ENCODE measurements at regions not wholly inside any gene's neighbourhood (a gene's known extent, or its start where the extent isn't known, plus 50 kb on each side); places are given as distances from the start of the nearest gene placed in this dataset.

DNA sequence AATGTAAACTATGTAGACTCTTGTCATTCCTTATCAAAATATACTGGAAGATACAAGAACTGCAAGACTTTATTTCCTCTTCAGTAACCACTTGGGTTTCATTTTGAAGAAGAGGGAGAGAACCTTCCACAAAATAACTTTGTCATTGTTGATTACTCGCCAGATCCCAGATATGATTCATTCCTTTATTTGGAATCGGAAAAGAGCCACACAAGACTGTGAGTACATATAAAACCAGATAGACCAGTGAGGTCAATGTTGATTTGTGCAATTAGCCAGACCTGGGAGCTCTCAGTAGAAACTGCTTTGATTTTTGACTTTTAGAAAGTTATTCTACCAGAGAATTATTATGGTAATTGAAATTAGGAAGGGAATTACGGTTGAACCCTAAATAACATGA, 146.1 kb downstream of the TMEM167A start:
- Histone ChIP-seq H3K79me2 (ENCODE audit: insufficient read depth, low read length) (no peaks in the 10 kb centered on the region), H3K9me3 (ENCODE audit: low read length) (no peaks in the 10 kb centered on the region), H3K4me2 (ENCODE audit: low read depth, low read length) (no peak overlapping the region), H3K27ac (ENCODE audit: extremely low read length, insufficient read depth, low read length) (no peak overlapping the region), H3K4me1 (ENCODE audit: insufficient read depth, low read length) (no peaks in the 10 kb centered on the region), H2AFZ (ENCODE audit: low read length) (no peak overlapping the region), H3K27me3 (ENCODE audit: control insufficient read depth in 1 of 2, insufficient read depth in 2 of 2, low read length in 2 of 2) (peaks cover 0 to 7% of the 10 kb centered on the region in 2 experiments; a peak in 1 of 5 replicates), H4K20me1 (ENCODE audit: insufficient read depth, low read length) (no peaks in the 10 kb centered on the region), H3K4me3 (replicated peaks in 1 of 3; ENCODE audit: insufficient read depth in 1 of 3, low read depth in 2 of 3, low read length in 3 of 3) (no peak overlapping the region), H3K36me3 (replicated peaks in 1 of 2; ENCODE audit: control insufficient read depth in 1 of 2, insufficient read depth in 2 of 2, low read length in 2 of 2) (no peaks in the 10 kb centered on the region), H3K9ac (ENCODE audit: insufficient read depth, low read depth, low read length) (no peak overlapping the region)
- ATAC-seq, result no peak
- no peak for DNase-seq (ENCODE audit: low spot score)
- CTCF ChIA-PET (ENCODE audit: low intra/inter-chr PET ratio, low total read pairs), result no interaction called here
- in situ Hi-C loops (cut with HindIII; ENCODE audit: extremely low pct_ligation_motif_present, low pct_unique_long_range_greater_than_20kb), result no loop called here
- no TSS peak for BruUV-seq (replicated peaks)
- POLR2A ChIA-PET, result no interaction called here
- no peak for FAIRE-seq
- intact Hi-C loops (cut with micrococcal nuclease; ENCODE audit: unreplicated experiment), result no loop called here
- WGBS (ENCODE audit: low lambda C conversion rate), result 8% methylated on average over 3 of the region's 3 CpGs
- TF ChIP-seq ARHGAP35 (CRISPR knock-in tag; IDR thresholded peaks at IDR 0.05; ENCODE audit: borderline replicate concordance) (no peak), ZNF12 (CRISPR knock-in tag; IDR thresholded peaks at IDR 0.05) (no peak), NFYC (CRISPR knock-in tag; IDR thresholded peaks at IDR 0.05) (no peak), SUZ12 (IDR thresholded peaks at IDR 0.05; ENCODE audit: low read depth, low read length) (no peak), NAIF1 (CRISPR knock-in tag; IDR thresholded peaks at IDR 0.05; ENCODE audit: borderline replicate concordance) (no peak)
- TF ChIP-seq, protein P1, sequence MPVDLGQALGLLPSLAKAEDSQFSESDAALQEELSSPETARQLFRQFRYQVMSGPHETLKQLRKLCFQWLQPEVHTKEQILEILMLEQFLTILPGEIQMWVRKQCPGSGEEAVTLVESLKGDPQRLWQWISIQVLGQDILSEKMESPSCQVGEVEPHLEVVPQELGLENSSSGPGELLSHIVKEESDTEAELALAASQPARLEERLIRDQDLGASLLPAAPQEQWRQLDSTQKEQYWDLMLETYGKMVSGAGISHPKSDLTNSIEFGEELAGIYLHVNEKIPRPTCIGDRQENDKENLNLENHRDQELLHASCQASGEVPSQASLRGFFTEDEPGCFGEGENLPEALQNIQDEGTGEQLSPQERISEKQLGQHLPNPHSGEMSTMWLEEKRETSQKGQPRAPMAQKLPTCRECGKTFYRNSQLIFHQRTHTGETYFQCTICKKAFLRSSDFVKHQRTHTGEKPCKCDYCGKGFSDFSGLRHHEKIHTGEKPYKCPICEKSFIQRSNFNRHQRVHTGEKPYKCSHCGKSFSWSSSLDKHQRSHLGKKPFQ (CRISPR knock-in tag; IDR thresholded peaks at IDR 0.05; ENCODE audit: insufficient replicate concordance), result no peak
- TF ChIP-seq, protein P2, sequence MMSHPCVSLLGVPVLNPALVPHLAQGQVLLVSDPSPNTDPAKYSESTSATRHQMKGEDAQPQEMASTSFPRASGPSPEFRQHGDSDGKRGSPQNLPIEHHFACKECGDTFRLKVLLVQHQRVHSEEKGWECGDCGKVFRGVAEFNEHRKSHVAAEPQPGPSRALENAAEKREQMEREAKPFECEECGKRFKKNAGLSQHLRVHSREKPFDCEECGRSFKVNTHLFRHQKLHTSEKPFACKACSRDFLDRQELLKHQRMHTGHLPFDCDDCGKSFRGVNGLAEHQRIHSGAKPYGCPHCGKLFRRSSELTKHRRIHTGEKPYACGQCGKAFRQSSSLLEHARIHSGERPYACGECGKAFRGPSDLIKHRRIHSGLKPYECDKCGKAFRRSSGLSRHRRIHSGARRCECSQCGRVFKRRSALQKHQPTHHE (CRISPR knock-in tag; IDR thresholded peaks at IDR 0.05; ENCODE audit: borderline replicate concordance), result no peak
- TF ChIP-seq, protein P3, sequence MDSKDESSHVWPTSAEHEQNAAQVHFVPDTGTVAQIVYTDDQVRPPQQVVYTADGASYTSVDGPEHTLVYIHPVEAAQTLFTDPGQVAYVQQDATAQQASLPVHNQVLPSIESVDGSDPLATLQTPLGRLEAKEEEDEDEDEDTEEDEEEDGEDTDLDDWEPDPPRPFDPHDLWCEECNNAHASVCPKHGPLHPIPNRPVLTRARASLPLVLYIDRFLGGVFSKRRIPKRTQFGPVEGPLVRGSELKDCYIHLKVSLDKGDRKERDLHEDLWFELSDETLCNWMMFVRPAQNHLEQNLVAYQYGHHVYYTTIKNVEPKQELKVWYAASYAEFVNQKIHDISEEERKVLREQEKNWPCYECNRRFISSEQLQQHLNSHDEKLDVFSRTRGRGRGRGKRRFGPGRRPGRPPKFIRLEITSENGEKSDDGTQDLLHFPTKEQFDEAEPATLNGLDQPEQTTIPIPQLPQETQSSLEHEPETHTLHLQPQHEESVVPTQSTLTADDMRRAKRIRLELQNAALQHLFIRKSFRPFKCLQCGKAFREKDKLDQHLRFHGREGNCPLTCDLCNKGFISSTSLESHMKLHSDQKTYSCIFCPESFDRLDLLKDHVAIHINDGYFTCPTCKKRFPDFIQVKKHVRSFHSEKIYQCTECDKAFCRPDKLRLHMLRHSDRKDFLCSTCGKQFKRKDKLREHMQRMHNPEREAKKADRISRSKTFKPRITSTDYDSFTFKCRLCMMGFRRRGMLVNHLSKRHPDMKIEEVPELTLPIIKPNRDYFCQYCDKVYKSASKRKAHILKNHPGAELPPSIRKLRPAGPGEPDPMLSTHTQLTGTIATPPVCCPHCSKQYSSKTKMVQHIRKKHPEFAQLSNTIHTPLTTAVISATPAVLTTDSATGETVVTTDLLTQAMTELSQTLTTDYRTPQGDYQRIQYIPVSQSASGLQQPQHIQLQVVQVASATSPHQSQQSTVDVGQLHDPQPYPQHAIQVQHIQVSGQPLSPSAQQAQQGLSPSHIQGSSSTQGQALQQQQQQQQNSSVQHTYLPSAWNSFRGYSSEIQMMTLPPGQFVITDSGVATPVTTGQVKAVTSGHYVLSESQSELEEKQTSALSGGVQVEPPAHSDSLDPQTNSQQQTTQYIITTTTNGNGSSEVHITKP (CRISPR knock-in tag; IDR thresholded peaks at IDR 0.05; ENCODE audit: low read depth), result no peak
- TF ChIP-seq, protein P4, sequence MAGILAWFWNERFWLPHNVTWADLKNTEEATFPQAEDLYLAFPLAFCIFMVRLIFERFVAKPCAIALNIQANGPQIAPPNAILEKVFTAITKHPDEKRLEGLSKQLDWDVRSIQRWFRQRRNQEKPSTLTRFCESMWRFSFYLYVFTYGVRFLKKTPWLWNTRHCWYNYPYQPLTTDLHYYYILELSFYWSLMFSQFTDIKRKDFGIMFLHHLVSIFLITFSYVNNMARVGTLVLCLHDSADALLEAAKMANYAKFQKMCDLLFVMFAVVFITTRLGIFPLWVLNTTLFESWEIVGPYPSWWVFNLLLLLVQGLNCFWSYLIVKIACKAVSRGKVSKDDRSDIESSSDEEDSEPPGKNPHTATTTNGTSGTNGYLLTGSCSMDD (CRISPR knock-in tag; IDR thresholded peaks at IDR 0.05), result no peak
- TF ChIP-seq, protein P5, sequence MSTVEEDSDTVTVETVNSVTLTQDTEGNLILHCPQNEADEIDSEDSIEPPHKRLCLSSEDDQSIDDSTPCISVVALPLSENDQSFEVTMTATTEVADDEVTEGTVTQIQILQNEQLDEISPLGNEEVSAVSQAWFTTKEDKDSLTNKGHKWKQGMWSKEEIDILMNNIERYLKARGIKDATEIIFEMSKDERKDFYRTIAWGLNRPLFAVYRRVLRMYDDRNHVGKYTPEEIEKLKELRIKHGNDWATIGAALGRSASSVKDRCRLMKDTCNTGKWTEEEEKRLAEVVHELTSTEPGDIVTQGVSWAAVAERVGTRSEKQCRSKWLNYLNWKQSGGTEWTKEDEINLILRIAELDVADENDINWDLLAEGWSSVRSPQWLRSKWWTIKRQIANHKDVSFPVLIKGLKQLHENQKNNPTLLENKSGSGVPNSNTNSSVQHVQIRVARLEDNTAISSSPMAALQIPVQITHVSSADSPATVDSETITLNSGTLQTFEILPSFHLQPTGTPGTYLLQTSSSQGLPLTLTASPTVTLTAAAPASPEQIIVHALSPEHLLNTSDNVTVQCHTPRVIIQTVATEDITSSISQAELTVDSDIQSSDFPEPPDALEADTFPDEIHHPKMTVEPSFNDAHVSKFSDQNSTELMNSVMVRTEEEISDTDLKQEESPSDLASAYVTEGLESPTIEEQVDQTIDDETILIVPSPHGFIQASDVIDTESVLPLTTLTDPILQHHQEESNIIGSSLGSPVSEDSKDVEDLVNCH (CRISPR knock-in tag; IDR thresholded peaks at IDR 0.05), result no peak
- TF ChIP-seq, protein P6, sequence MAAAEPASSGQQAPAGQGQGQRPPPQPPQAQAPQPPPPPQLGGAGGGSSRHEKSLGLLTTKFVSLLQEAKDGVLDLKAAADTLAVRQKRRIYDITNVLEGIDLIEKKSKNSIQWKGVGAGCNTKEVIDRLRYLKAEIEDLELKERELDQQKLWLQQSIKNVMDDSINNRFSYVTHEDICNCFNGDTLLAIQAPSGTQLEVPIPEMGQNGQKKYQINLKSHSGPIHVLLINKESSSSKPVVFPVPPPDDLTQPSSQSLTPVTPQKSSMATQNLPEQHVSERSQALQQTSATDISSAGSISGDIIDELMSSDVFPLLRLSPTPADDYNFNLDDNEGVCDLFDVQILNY (CRISPR knock-in tag; conservative IDR thresholded peaks at IDR 0.05), result no peak
- TF ChIP-seq, protein P7, sequence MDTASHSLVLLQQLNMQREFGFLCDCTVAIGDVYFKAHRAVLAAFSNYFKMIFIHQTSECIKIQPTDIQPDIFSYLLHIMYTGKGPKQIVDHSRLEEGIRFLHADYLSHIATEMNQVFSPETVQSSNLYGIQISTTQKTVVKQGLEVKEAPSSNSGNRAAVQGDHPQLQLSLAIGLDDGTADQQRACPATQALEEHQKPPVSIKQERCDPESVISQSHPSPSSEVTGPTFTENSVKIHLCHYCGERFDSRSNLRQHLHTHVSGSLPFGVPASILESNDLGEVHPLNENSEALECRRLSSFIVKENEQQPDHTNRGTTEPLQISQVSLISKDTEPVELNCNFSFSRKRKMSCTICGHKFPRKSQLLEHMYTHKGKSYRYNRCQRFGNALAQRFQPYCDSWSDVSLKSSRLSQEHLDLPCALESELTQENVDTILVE (CRISPR knock-in tag; IDR thresholded peaks at IDR 0.05), result no peak

Measured in HepG2 (cell line).